Fibroblast of lung (primary cell): ENCODE measurements at regions not wholly inside any gene's neighbourhood (a gene's known extent, or its start where the extent isn't known, plus 50 kb on each side); places are given as distances from the start of the nearest gene placed in this dataset.

Experiments
- DNase-seq, 2 donors: peaks; one replicate each; pipeline versions ENCODE4 v3.0.0 to v3.0.0-alpha.2; 2010; ENCODE audit warnings: low read depth in 2 of 2
- H2AFZ ChIP-seq: 2 replicates; pipeline ENCODE4 v1.5.1; 2012; ENCODE audit warnings: low read length, control low read depth, inconsistent platforms
- H3K27ac ChIP-seq: 2 replicates; pipeline ENCODE4 v1.5.1; 2011; ENCODE audit warnings: low read length, control low read depth; ENCODE audit not compliant: insufficient read depth
- H3K27me3 ChIP-seq: 2 replicates; pipeline ENCODE4 v1.5.1; 2011; ENCODE audit warnings: mild to moderate bottlenecking, low read length; ENCODE audit not compliant: control insufficient read depth, insufficient read depth
- H3K36me3 ChIP-seq: 2 replicates; pipeline ENCODE4 v1.5.1; 2011; ENCODE audit warnings: low read length; ENCODE audit not compliant: control insufficient read depth, insufficient read depth
- H3K4me1 ChIP-seq: 2 replicates; pipeline ENCODE4 v1.5.1; 2011; ENCODE audit warnings: low read length; ENCODE audit not compliant: control insufficient read depth, insufficient read depth; ENCODE audit errors: extremely low read depth
- H3K4me2 ChIP-seq: 2 replicates; pipeline ENCODE4 v1.5.1; 2011; ENCODE audit warnings: low read length, control low read depth; ENCODE audit not compliant: insufficient read depth; ENCODE audit errors: extremely low read depth
- H3K4me3 ChIP-seq, 4 experiments: fragments of 200-600 bp in 1 of 4; sonication (generic) in 1 of 4; replicated peaks in 1 of 4; 2 replicates each; pipeline ENCODE4 v1.5.1; 2011 to 2016; ENCODE audit warnings: low read length in 4 of 4, low read depth in 3 of 4, mild to moderate bottlenecking in 3 of 4, control low read depth in 2 of 4, inconsistent platforms in 1 of 4, mixed read lengths in 1 of 4; ENCODE audit not compliant: insufficient read depth in 1 of 4; ENCODE audit errors: control extremely low read depth in 1 of 4
- H3K79me2 ChIP-seq: 2 replicates; pipeline ENCODE4 v1.5.1; 2012; ENCODE audit warnings: mild to moderate bottlenecking, low read length, inconsistent platforms; ENCODE audit not compliant: control insufficient read depth, insufficient read depth
- H3K9ac ChIP-seq: 2 replicates; pipeline ENCODE4 v1.5.1; 2011; ENCODE audit warnings: mild to moderate bottlenecking, low read length, control low read depth; ENCODE audit not compliant: insufficient read depth
- H3K9me3 ChIP-seq: 2 replicates; pipeline ENCODE4 v1.5.1; 2012; ENCODE audit warnings: low read depth, low read length; ENCODE audit not compliant: control insufficient read depth, insufficient read depth
- H4K20me1 ChIP-seq: 2 replicates; pipeline ENCODE4 v1.5.1; 2011; ENCODE audit warnings: low read length; ENCODE audit not compliant: control insufficient read depth, insufficient read depth; ENCODE audit errors: extremely low read depth
- EZH2 ChIP-seq: IDR thresholded peaks from 2 replicates; pipeline ENCODE4 v1.5.1; 2012; ENCODE audit warnings: low read length, control low read depth, mild to moderate bottlenecking; ENCODE audit errors: missing control alignments
- TF ChIP-seq, protein P1 (sequence below), 2 donors: IDR thresholded peaks in 1 of 2; conservative IDR thresholded peaks in 1 of 2; 1 replicate in 1 of 2; 2 replicates in 1 of 2; pipeline ENCODE4 v1.5.1; 2011 to 2012; ENCODE audit warnings: low read length in 2 of 2, control low read depth in 1 of 2, inconsistent platforms in 1 of 2, low read depth in 1 of 2, mild to moderate bottlenecking in 1 of 2

DNA sequence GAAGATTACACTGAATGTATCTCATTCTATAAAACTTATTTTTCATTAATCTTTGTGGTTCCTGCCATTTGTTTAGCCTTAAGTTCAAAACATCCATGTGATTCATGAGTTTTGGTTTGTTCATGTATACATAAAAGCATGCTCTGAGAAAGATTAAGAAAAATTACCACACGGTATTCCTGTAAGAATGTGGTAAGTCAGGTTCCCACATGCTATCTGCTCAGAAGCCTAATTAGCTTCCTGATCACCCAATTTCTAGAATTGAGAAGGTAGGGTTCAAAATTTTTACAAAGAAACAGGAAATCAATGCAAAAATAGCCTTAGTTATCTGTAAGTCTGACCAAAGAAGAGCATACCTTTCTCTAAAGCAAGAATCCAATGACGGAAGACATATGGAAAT, 241.6 kb upstream of the VRK2 start:
- Histone ChIP-seq H4K20me1 (no peaks in the 10 kb centered on the region), H3K4me3 (no peak overlapping the region), H3K27me3 (no peaks in the 10 kb centered on the region), H3K79me2 (no peaks in the 10 kb centered on the region), H3K27ac (no peak overlapping the region), H3K4me1 (no peaks in the 10 kb centered on the region), H3K9me3 (no peaks in the 10 kb centered on the region), H2AFZ (no peak overlapping the region), H3K4me2 (no peak overlapping the region), H3K36me3 (no peaks in the 10 kb centered on the region), H3K9ac (no peak overlapping the region)
- DNase-seq, result no peak
- TF ChIP-seq EZH2, result no peak
- TF ChIP-seq, protein P1, sequence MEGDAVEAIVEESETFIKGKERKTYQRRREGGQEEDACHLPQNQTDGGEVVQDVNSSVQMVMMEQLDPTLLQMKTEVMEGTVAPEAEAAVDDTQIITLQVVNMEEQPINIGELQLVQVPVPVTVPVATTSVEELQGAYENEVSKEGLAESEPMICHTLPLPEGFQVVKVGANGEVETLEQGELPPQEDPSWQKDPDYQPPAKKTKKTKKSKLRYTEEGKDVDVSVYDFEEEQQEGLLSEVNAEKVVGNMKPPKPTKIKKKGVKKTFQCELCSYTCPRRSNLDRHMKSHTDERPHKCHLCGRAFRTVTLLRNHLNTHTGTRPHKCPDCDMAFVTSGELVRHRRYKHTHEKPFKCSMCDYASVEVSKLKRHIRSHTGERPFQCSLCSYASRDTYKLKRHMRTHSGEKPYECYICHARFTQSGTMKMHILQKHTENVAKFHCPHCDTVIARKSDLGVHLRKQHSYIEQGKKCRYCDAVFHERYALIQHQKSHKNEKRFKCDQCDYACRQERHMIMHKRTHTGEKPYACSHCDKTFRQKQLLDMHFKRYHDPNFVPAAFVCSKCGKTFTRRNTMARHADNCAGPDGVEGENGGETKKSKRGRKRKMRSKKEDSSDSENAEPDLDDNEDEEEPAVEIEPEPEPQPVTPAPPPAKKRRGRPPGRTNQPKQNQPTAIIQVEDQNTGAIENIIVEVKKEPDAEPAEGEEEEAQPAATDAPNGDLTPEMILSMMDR (conservative IDR thresholded peaks at IDR 0.05 in 1 of 2, IDR thresholded peaks at IDR 0.05 in 1 of 2; ENCODE audit: low read depth in 1 of 2, low read length in 2 of 2), result no peak

DNA sequence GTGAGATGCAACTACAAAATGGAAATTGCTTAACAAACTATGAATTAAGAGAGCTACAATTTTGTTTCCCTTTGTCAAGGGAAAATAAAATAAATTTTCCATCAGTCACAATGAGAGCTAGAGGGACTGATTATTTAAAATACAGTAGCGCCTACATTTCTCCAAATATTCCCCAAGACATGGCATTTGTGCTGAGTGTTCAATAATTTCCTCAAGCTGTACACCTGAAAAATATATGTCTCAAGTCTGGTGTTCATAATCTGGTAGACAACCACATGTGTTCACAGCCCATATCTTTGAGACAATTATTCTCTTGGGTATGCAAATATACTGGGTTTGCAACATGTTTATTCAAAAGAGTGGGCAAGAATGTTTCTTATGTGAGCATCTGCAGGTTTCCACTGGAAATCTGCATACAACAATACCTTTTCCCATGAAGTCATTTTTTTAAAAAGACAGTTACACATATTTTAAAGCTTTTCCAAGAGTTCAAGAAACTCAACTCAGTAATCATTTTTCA, 240.1 kb upstream of the VRK2 start:
- DNase-seq, result no peak
- Histone ChIP-seq H3K27ac (no peak overlapping the region), H3K9ac (no peak overlapping the region), H3K4me3 (no peak overlapping the region), H3K79me2 (no peaks in the 10 kb centered on the region), H2AFZ (no peak overlapping the region), H3K4me2 (no peak overlapping the region), H3K36me3 (no peaks in the 10 kb centered on the region), H3K4me1 (no peaks in the 10 kb centered on the region), H3K27me3 (no peaks in the 10 kb centered on the region), H3K9me3 (no peaks in the 10 kb centered on the region), H4K20me1 (no peaks in the 10 kb centered on the region)
- TF ChIP-seq, protein P1 (conservative IDR thresholded peaks at IDR 0.05 in 1 of 2, IDR thresholded peaks at IDR 0.05 in 1 of 2; ENCODE audit: low read depth in 1 of 2, low read length in 2 of 2), result no peak
- no peak for TF ChIP-seq EZH2

DNA sequence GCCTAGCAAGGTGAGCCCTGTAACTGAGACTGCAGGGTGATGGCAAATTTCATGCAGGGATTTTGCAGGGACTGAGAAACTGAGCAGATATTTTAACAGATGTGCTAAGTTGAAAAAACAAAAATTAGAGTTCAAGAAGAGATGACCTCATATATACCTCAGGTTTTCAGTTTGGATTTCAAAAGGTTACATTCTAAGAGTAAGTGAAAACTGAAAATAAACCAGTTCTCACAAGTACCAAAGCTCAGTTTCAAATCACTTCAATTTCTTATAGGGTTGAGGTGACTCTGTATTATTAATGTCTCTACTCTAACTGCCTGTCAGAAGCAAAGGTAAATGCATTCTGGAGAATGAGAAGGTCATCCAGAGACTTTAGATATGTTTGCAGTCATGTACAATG, 237.4 kb upstream of the VRK2 start:
- Histone ChIP-seq H3K4me2 (no peak overlapping the region), H3K4me1 (no peaks in the 10 kb centered on the region), H3K27ac (no peak overlapping the region), H2AFZ (no peak overlapping the region), H3K27me3 (no peaks in the 10 kb centered on the region), H4K20me1 (no peaks in the 10 kb centered on the region), H3K4me3 (no peak overlapping the region), H3K9ac (no peak overlapping the region), H3K36me3 (no peaks in the 10 kb centered on the region), H3K9me3 (no peaks in the 10 kb centered on the region), H3K79me2 (no peaks in the 10 kb centered on the region)
- no peak for TF ChIP-seq EZH2
- TF ChIP-seq, protein P1 (conservative IDR thresholded peaks at IDR 0.05 in 1 of 2, IDR thresholded peaks at IDR 0.05 in 1 of 2; ENCODE audit: low read depth in 1 of 2, low read length in 2 of 2), result no peak
- no peak for DNase-seq
